Neutrophil (primary cell): ENCODE measurements at regions not wholly inside any gene's neighbourhood (a gene's known extent, or its start where the extent isn't known, plus 50 kb on each side); places are given as distances from the start of the nearest gene placed in this dataset.
"Not testable (repeated sequence)": the region's sequence is repeated elsewhere in the genome, so short reads cannot be mapped to it uniquely, and the experiment has no call there.

Experiments used
- H3K27ac ChIP-seq: fragments of 200-600 bp; sonication (generic); 2 replicates; pipeline ENCODE4 v1.5.1; 2016; ENCODE audit warnings: mild to moderate bottlenecking, moderate library complexity
- H3K27me3 ChIP-seq: fragments of 200-600 bp; sonication (generic); 2 replicates; pipeline ENCODE4 v1.6.0; 2016; ENCODE audit warnings: mild to moderate bottlenecking
- H3K36me3 ChIP-seq: fragments of 200-600 bp; sonication (generic); 2 replicates; pipeline ENCODE4 v1.5.1; 2017
- H3K4me1 ChIP-seq, 2 experiments: fragments of 200-600 bp in 1 of 2; sonication (generic) in 1 of 2; 1 replicate in 1 of 2; 2 replicates in 1 of 2; pipeline versions ENCODE4 v1.5.1 to v1.6.1; 2013 to 2016; ENCODE audit warnings: low read depth in 1 of 2, low read length in 1 of 2, mild to moderate bottlenecking in 1 of 2, moderate library complexity in 1 of 2; ENCODE audit not compliant: control insufficient read depth in 1 of 2, insufficient read depth in 1 of 2
- H3K4me3 ChIP-seq, 2 experiments: fragments of 200-600 bp in 1 of 2; sonication (generic) in 1 of 2; 1 replicate in 1 of 2; 2 replicates in 1 of 2; pipeline ENCODE4 v1.5.1; 2013 to 2016; ENCODE audit warnings: low read depth in 1 of 2, low read length in 1 of 2, mild to moderate bottlenecking in 1 of 2, moderate library complexity in 1 of 2
- H3K9me3 ChIP-seq: fragments of 200-600 bp; sonication (generic); 2 replicates; pipeline ENCODE4 v1.5.1; 2016
- CTCF ChIP-seq: fragments of 200-600 bp; sonication (generic); IDR thresholded peaks from 2 replicates; pipeline ENCODE4 v1.5.1; 2016; ENCODE audit warnings: antibody characterized with exemption

- H3K4me3 ChIP-seq = no peak overlapping the region
- no peak overlapping the region for H3K27ac ChIP-seq
- no peaks in the 10 kb centered on the region for H3K27me3 ChIP-seq
- H3K36me3 ChIP-seq = no peaks in the 10 kb centered on the region
- no peaks in the 10 kb centered on the region for H3K4me1 ChIP-seq
- H3K9me3 ChIP-seq = no peaks in the 10 kb centered on the region
- TF ChIP-seq CTCF = no peak
Measured at GRCh38 chr12:65675141-65675621, 149.1 kb upstream of the HMGA2 start.

GRCh38 chr12:65678172-65678571 lies 146.1 kb upstream of the HMGA2 start:
- H3K4me1 ChIP-seq, H3K36me3 ChIP-seq, H3K27me3 ChIP-seq, H3K9me3 ChIP-seq, H3K4me3 ChIP-seq, H3K27ac ChIP-seq: not testable (repeated sequence)

- no peak overlapping the region for H3K4me3 ChIP-seq
- no peaks in the 10 kb centered on the region for H3K36me3 ChIP-seq
- no peaks in the 10 kb centered on the region for H3K27me3 ChIP-seq
- H3K4me1 ChIP-seq = no peaks in the 10 kb centered on the region
- TF ChIP-seq CTCF = no peak
- no peak overlapping the region for H3K27ac ChIP-seq
- H3K9me3 ChIP-seq = no peaks in the 10 kb centered on the region
Measured at GRCh38 chr12:65681226-65681625, 143.1 kb upstream of the HMGA2 start.

- Histone ChIP-seq H3K27me3 (no peaks in the 10 kb centered on the region), H3K9me3 (no peaks in the 10 kb centered on the region), H3K36me3 (no peaks in the 10 kb centered on the region), H3K27ac (no peak overlapping the region), H3K4me3 (no peak overlapping the region), H3K4me1 (no peaks in the 10 kb centered on the region)
- TF ChIP-seq CTCF = no peak
Measured at GRCh38 chr12:65682112-65682511, 142.2 kb upstream of the HMGA2 start.

- H3K27ac ChIP-seq = no peak overlapping the region
Measured at GRCh38 chr12:65684906-65685305, 139.4 kb upstream of the HMGA2 start.

GRCh38 chr12:65685514-65685913 lies 138.8 kb upstream of the HMGA2 start:
- H3K4me3 ChIP-seq = no peak overlapping the region
- H3K9me3 ChIP-seq = no peaks in the 10 kb centered on the region
- H3K4me1 ChIP-seq = no peaks in the 10 kb centered on the region
- H3K27me3 ChIP-seq = no peaks in the 10 kb centered on the region
- no peak for TF ChIP-seq CTCF
- no peaks in the 10 kb centered on the region for H3K36me3 ChIP-seq
- no peak overlapping the region for H3K27ac ChIP-seq

More at GRCh38 chr12:65684906-65685305, 139.4 kb upstream of the HMGA2 start:
- Histone ChIP-seq H3K36me3 (no peaks in the 10 kb centered on the region), H3K4me3 (no peak overlapping the region), H3K9me3 (no peaks in the 10 kb centered on the region), H3K27me3 (no peaks in the 10 kb centered on the region), H3K4me1 (no peaks in the 10 kb centered on the region)
- TF ChIP-seq CTCF = no peak
